GM18511 (cell line): ENCODE measurements at regions not wholly inside any gene's neighbourhood (a gene's known extent, or its start where the extent isn't known, plus 50 kb on each side); places are given as distances from the start of the nearest gene placed in this dataset.
"Not testable (repeated sequence)": the region's sequence is repeated elsewhere in the genome, so short reads cannot be mapped to it uniquely, and the experiment has no call there.

Experiments used
- ATAC-seq: cut with Tn5 transposase; IDR thresholded peaks from one replicate; pipeline ENCODE4 v1.9.1; 2021; ENCODE audit warnings: mild to moderate bottlenecking, moderate library complexity; ENCODE audit not compliant: unreplicated experiment

DNA sequence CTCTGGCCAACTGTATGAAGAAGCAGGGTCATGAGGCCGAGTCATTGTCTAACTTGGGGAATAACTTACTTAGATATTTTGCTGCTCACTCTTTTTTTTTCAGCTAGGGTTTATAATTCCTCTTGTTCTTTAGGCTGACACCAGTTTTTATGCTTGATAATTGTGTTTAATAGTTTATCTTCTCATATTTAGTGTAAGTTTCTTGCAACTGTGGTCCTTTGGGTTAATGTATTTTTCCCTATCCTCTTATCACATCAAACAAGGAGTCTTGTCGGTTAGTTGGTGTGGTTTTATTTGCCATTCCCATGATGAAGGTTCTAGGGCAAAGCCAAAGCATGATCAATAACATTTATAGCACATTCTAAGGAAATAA is 204.6 kb downstream of the NUFIP1 start:
- ATAC-seq, result no peak

DNA sequence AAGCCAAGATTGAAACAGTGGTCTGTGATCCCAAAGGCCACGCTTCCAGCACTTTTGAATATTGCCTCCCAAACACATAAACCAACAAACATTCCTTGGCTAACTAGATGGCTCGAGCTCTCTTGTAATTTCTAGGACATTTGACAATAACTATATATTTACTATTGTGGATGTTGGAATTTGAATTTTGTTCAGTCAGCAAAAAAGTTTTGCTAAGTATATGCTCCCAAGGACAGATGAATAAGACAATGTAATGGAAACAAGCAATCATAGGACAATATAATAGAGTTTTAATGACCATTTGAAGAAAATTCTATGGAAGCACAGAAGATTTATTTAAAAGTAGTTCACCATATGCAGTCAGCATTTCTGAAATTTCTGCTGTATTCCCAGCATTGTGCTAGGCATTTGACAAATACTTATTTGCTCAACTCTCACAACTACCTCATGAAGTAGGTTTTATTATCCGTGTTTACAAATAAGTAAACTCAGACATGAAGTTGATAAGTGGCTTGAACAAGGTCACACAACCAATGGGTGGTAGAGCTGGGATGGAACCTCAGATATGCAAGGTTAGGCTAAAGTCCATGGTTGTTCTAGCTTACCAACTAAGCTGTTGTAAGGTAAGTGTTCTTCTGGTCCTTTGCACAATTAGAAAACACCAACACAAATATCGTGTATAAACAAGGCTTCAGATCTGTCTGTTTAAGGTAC is 205.1 kb downstream of the NUFIP1 start:
- ATAC-seq, result no peak

DNA sequence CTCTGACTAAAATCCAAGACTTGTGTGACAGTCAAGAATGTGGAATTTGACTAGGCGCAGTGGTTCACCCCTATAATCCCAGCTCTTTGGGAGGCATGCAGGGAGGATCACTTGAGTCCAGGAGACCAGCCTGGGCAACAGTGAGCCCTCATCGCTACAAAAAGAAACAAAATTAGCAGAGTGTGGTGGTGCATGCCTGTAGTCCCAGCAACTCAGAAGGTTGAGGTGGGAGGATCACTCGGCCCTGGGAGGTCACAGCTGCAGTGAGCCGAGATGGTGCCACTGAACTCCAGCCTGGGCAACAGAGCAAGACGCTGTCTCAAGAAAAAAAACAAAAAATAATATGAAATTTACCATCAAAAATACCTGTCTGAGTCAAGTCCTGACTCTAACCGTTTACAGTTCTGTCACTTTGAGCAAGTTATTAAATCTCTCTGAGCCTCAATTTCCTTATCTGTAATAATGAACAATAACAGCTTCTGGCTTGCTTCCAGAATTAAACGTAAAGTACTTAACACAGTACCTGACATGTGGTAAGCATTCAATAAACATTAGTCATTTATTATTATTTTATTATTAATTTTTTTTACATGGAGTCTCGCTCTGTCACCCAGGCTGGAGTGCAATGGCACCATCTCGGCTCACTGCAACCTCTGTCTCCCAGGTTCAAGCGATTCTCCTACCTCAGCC is 204.6 kb upstream of the TSC22D1 start:
- ATAC-seq, result no peak

DNA sequence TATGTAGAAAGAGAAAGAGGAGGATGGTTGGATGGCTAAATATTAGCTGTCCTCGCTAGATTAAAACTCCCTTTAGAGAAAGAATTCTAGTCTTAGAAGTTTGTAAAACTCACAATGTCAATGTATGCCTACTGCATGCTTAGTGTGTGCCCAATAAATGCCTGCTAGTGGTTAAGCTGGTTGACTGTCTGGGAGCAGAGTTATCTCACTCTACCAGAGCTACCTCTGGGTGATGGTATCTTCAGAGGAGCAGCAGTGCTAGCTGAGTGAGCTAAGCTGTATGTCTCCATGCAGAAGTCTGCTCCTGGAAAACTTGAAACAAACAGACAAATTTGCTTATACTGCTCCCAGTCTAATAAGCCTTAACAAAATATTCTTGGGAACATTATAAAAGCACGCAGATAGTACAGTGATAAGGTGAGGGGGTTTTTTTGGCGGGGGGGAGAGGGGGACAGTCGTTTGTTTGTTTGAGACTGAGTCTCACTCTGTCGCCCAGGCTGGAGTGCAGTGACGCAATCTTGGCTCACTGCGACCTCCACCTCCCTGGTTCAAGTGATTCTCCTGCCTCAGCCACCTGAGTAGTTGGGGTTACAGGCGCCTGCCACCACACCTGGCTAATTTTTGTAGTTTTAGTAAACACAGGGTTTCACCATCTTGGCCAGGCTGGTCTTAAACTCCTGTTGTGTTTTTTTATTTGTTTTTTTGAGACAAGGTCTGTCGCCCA is 202.8 kb upstream of the TSC22D1 start:
- no peak for ATAC-seq

DNA sequence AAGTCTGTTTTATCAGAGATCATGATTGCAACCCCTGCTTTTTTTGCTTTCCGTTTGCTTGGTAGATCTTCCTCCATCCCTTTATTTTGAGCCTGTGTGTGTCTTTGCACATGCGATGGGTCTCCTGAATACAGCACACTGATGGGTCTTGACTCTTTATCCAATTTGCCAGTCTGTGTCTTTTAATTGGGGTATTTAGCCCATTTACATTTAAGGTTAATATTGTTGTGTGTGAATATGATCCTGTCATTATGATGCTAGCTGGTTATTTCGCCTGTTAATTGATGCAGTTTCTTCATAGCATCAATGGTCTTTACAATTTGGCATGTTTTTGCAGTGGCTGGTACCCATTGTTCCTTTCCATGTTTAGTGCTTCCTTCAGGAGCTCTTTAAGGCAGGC is 199.2 kb upstream of the TSC22D1 start:
- ATAC-seq, result not testable (repeated sequence)

DNA sequence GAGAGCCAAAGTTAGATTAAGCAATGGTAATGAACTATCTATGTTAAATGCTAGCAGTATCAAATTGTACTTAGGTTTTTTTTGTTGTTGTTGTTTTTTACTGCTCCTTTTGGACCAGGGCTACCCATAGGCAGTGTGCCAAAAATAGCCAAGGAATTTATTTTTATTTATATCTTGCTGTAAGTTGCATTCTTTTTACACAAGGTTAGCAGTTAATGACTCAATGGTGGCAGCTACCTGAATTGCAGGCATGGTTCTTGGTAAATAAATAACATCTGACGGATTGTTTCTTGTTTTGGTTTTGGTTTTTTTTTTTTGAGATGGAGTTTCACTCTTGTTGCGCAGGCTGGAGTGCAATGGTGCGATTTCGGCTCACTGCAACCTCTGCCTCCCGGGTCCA is 194.8 kb upstream of the TSC22D1 start:
- ATAC-seq, result no peak

DNA sequence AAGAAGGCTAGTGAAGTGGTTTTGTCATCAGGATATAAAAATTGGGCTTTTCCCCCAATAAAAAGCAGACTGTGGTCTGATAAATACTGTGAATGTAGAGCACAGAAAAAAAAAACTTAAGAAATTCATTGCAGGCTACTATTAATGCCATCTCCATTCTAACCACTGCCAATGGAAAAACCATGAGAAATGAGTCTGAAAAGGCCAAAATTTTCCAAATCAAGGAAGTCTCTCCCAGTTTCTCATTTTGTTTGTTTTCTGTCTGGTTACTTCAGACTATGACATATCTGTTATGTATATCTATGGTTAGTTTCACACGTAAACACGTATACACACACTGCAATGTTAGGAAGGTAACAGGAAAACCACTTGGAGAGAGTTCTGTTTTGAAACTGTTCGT is 193.6 kb upstream of the TSC22D1 start:
- ATAC-seq, result no peak

DNA sequence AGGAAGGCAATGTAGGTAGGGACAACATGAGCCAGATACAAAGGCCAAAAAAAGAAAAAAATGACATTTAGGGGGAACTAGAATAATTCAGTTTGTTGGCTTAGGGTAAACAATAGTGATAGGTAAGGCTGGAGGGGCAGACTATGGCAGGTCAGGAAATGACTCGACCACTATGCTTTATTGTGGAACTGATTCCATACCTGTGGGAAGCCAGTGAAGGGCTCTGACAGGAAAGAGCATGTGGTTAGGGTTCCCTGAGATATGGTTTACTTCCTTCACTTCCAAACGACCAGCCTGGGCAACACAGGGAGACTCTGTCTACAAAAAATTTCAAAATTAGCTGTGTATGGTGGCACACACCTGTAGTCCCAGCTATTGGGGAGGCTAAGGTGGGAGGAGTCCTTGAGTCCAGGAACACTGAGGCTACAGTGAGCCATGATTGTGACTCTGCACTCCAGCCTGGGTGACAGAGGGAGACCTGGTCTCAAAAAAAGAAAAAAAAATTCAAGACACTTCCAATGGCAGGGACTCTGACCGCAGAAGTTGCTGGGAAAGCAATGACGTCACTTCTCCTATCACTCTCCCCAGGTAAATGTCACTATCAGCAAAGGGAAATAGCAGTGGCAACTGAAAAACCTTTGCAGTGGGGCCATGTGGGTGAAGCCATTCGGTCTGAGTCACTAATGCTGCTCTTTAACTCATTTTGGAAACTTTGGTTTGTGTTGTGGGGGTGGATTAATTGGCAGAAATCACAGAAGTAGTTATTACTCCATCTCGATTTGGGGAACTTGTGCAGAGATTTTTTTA is 192.8 kb upstream of the TSC22D1 start:
- ATAC-seq, result no peak

DNA sequence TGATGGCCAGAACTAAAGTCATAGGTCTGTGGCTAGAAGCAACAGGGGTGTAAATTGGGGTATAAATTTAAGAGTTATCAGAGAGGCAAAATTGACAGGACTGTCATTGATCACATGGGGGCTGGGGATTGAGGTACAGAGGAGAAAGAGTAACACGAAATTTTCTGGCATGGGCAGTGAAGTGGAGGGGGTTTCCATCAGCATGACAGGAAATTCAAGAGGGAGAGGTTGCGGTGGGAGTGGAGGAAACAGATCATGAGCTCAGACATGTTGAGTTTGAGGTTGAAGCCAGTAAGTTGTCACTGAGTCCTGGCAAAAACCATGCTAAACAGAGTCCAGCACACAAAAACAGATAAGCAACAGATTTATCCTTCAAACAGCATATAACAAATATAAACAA is 192.1 kb upstream of the TSC22D1 start:
- peak; percentile 57 for ATAC-seq

DNA sequence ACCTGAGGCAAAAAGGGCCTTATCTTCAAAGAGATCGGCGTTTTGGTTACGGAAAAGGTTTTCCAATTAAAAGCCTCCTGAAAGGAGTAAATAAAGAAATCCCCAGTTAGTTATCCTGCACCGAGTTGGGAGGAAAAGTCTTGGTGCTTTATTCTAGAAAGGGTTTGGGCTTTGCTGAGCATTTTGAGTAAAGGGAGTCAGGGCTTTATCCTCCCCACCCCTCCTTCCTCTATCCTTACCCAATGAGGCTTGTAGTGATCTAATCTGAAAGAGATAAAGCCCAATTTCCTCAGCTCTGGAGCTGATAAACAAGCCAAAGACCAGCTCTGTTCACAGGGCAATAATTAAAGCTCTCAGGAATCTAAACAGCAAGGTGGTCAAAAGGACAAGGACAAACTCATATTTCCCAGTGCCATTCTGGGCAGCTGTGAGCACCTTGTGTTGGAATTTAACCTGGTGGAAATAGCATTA is 188.9 kb upstream of the TSC22D1 start:
- ATAC-seq, result no peak

DNA sequence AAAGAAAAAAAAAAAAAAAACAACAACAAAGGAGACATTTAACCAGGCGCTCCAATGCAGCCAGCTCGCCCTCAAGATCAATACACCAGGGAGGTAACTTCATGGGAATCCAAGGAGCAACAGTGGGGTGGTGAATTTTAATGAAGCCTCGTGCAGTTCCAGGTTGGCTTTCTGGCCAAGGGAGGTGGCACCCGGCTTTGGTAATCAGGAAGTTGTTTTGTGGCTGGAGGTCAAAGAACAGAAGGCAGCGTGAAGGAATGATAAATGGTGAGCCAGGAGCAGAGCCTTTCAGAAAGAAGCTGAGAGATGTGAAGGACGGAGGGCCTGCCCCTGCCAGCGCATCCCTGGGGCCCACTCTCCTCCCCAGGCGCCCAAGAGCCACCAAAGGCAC is 188.2 kb upstream of the TSC22D1 start:
- no peak for ATAC-seq

DNA sequence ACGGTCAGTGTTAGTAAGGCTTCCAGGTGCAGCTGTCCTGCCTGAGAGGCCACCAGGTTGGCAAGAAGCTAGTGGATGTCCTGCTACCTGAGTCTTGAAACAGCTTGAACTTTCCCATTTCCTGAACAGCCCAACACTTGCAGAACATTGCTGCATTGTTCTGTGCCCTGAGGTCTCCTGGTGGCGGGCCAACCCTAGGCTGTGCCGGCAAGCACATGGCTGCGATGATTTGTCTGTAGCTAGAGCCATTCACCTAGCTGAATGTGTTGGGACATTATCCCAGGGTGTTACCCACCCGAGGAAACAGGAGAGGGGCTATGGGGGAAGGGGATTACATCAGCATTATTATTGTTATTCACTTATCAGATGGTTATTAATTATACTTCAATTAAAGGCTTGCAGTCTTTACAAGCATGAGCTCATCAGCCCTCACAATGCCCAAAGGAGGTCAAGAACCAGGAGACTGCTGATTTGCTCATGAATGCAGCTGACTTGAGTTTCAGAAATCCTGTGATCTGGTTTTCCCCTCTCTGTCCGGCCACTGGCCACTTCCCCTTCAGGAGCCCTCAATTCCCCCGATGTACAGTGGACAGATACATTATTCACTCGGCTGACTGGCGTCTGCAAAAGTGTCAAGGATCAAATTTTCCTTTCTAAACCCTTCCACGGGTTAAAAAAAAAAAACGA is 187.6 kb upstream of the TSC22D1 start:
- ATAC-seq, result no peak

DNA sequence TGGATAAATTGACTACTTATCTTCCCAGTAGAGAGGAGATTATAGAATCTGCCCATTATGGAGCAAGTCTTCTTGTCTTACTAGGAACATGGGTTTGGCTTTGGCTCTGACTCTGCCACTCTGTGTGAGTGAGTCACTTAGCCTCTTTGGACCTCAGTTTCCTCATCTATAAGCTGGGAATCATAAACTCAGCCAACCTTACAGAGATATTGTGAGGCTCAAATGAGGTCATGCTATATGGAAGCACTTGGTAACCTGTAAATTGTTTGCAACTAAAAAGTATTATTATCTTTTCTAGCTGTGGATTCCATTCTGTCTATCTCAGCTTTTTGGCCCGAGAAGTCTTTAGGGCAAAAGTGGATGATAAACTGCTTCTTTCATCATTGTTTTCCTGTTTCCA is 186.8 kb upstream of the TSC22D1 start:
- no peak for ATAC-seq

DNA sequence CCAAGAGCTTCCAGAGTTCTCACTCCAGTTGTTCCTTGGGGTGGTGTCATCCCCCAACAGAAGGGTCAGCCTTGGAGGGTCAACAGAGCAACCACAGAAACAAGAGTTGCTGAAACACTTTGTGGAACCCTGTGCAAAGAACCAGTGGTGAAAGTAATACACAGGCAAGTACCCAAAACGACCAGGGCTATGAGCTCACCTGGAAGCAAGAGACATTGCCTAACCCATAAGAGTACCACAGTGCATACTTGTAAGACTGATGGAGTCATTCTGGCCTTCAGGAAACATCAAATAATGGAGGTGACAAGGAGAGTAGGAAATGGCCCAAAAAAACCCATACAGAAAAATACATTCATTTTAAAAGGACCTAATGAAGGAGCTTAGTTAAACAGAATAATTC is 184.3 kb upstream of the TSC22D1 start:
- ATAC-seq, result no peak

DNA sequence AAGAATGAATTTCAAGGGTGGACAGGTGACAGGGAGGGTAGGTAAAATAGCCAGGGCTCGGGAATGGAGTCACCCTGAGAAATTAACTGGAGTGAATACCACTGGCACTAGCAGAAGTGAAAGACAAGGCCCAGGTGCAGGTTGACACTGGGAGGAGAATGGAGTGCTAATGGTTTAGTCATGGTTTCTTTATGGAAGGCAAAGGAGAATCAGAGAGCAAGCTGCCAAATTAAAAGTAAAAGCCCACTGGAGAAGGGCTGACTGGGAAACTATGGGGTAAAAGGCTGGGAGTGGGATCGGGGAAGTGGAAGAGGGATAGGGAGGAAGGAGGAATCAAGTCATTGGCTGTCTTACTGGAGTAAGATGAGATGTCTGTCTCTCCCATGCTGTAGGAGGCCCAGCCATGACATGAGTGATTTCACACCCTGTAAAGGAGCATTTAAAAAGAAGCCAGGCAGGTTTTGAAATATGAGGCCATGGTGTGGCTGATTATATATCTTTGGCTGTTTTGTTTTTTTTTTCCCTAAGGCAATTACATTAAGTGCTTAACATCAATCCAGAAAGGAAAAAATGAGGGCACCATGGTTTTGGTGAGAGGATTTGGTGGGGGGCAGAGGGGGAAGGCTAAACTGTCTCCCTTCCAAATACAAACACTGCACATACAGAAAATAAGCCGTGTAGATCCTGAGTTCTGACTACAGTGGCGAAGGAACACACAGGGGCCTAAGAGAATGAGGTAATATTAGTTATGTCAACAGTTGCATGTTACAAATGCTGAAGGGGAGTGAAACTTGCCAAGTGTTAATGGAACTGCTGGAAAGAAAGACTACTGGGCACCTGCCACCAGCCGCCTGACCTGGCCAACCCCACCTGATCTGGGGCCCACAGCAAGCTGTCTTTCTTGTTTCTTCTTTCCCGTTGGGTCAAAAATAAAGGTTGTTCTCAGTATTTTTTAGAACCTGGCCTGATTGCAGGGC is 183.5 kb upstream of the TSC22D1 start:
- ATAC-seq, result no peak

DNA sequence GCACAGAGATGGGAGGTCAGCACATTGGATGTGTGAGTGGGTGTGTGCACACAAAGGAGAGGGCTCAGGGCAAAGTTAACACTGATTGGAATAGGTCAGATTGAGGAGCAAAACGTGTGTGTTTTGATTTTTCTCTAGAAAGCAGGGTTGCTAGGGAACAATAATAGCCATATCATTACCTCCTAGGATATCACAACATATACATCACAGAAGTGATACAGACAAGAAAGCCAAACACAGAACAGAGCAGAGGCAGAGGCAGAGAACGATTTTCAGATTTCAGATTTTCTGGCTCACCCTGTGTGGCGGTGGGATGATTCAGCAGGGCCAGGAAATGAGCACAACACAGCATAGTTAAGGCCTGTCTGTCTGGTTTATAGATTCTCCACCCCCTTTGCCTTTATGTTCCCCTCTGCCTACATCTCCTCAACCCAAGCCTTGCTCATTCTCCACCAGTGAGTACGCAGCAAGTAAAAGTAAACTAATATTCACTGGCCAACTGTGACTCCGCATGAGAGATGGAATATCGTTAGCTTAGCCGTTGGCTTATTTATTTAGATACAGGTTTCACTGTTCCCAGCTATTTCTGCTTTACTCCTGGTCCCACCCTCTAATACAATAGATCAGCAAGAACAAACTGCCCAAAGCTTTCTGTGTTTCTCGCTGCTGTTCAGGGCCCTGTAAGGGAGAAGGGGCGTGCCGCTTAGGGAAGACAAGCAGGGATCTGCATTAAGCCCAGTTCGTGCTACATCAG is 182.7 kb upstream of the TSC22D1 start:
- ATAC-seq, result no peak

DNA sequence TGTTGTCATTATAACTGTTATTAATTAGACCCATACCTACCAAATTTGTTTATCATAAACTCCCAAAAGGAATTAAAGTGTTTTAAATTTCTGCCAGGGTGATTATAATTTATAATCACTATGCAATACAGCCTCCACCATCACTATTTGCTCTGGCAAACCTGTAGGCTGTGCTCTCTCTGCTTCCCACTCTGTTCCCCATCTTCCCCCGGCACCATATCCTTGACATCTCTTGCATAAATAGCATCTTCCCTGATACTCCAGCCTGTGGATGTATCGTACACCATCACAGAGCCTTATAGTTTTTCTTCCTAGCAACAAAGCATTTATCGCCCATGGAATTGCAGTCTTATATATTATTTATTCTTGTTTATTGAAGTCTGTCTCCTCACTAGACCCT is 181.5 kb upstream of the TSC22D1 start:
- ATAC-seq, result no peak

DNA sequence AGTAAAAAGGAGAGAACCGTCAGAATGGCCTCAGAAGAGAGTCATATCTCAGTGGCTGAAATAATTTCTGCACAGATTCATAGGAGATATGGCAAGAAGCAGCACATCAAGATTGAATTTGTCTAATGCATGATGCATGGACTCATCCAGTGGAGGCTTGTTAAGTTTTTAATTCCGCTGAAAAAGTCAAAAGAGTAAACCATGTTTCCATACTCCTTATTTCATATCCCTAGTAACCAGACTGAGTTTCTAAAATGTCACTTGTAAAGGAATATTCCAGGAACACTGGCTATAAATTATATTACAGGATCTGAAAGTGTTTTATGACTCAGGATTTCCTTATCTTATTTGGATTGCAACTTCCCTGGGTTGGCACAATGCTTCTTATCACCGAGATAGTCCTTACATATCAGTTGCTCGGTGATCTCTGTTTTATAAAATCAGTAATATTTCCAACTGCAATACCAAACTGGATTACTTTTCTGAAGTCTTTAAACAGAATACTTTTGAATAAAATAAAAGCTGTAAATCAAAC is 180.2 kb upstream of the TSC22D1 start:
- ATAC-seq, result no peak

DNA sequence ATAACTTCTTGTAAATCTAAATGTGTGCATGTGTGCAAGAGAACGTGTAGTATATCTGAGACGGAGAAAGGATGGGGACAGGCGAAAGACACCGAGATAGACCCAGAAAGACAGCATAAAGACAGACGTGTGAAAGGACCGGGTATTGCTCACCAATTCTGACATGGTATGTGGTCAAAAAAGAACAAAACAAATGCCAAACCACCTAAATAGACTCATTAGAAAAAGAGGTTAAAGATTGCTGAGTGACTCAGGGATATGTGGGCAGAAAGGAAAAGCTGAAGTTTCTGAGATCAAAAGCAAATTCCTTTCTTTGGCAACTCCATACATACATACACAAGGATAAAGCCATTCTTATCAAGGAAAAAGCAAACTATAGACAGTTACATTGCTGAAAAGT is 179.7 kb upstream of the TSC22D1 start:
- no peak for ATAC-seq
